Small intestine (tissue), 7 donors: ENCODE measurements at regions not wholly inside any gene's neighbourhood (a gene's known extent, or its start where the extent isn't known, plus 50 kb on each side); places are given as distances from the start of the nearest gene placed in this dataset.

Source experiments
- DNase-seq, 2 donors: peaks; one replicate each; pipeline versions ENCODE4 v3.0.0 to v3.0.0-alpha.2; 2013
- FAIRE-seq: peaks from 2 replicates; lab custom pipeline; 2012; peaks lifted over from hg19 to GRCh38; lab: Jason Lieb, UNC
- H3K27ac ChIP-seq, 3 donors: one replicate each; pipeline ENCODE4 v1.5.1; 2013; ENCODE audit warnings: low read length in 2 of 3, mild to moderate bottlenecking in 2 of 3, control low read depth in 1 of 3, inconsistent platforms in 1 of 3, low read depth in 1 of 3, moderate library complexity in 1 of 3
- H3K27me3 ChIP-seq, 3 donors: one replicate each; pipeline ENCODE4 v1.6.1; 2013; ENCODE audit warnings: low read length in 3 of 3, inconsistent platforms in 1 of 3; ENCODE audit not compliant: control insufficient read depth in 3 of 3, insufficient read depth in 3 of 3
- H3K36me3 ChIP-seq, 3 donors: one replicate each; pipeline ENCODE4 v1.6.1; 2013; ENCODE audit warnings: low read length in 3 of 3, inconsistent platforms in 1 of 3, low read depth in 1 of 3, mild to moderate bottlenecking in 1 of 3, moderate library complexity in 1 of 3; ENCODE audit not compliant: control insufficient read depth in 3 of 3, insufficient read depth in 2 of 3
- H3K4me1 ChIP-seq, 3 donors: one replicate each; pipeline ENCODE4 v1.6.1; 2013; ENCODE audit warnings: low read length in 2 of 3, inconsistent platforms in 1 of 3, low read depth in 1 of 3, mild to moderate bottlenecking in 1 of 3, moderate library complexity in 1 of 3; ENCODE audit not compliant: control insufficient read depth in 3 of 3, insufficient read depth in 2 of 3
- H3K4me3 ChIP-seq, 3 donors: one replicate each; pipeline ENCODE4 v1.5.1; 2013; ENCODE audit warnings: low read length in 3 of 3, control low read depth in 1 of 3, inconsistent platforms in 1 of 3, low read depth in 1 of 3, mild to moderate bottlenecking in 1 of 3, moderate library complexity in 1 of 3
- H3K9me3 ChIP-seq, 2 donors: one replicate each; pipeline ENCODE4 v1.6.1; 2013; ENCODE audit warnings: low read depth in 1 of 2, low read length in 1 of 2; ENCODE audit not compliant: control insufficient read depth in 2 of 2, insufficient read depth in 1 of 2
- WGBS, 3 donors: extraction: QIAGEN DNeasy Blood & Tissue Kit; methylation state at CpG; one replicate each; pipeline ENCODE4 v1.1.7; 2013; 5-methylcytosine and 5-hydroxymethylcytosine counted together
- donor health status: healthy with polysubstance abuse.
- donor health status: control.
- donor health status: control.
- donor health status: Bipolar disorder and iron deficiency.
- donor health status: healthy.

- Histone ChIP-seq H3K4me3 (no peak overlapping the region), H3K27ac (peak overlapping the region; percentile 5 to 43 (median 12)), H3K36me3 (no peaks in the 10 kb centered on the region), H3K4me1 (peaks cover 0 to 9% (median 0%) of the 10 kb centered on the region in 3 donors), H3K27me3 (no peaks in the 10 kb centered on the region), H3K9me3 (peaks cover 0 to 3% of the 10 kb centered on the region in 2 donors)
- DNase-seq (no peak), FAIRE-seq (no peak)
- 69 to 87% (median 73%) methylated on average over 12 of the region's 12 CpGs for WGBS, 3 donors
Observed at GRCh38 chr3:194256040-194256945, 94.8 kb downstream of the CPN2 start.

DNA sequence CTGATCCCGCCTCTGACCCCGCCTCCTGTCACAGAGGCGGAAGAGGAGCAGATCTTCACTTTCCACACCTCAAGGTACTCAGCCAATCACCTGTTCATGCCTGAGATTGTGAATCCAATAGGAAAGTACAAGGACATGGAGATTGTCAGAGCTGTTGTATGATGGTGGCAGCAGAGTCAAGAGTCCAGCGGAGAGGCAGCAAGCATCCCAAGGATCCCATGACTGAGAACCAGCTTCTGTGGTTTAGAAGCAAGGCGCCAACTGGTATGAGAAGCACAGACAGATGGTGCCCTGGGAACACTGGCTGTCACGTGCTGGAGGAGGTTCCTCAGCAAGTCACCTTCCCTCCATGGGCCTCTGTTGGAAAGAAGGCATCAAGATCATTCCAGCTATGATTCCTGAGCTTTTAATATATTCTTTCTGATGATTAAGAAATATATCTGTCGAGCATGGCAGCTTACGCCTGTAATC is 93.9 kb downstream of the CPN2 start:
- Histone ChIP-seq H3K36me3 (no peaks in the 10 kb centered on the region), H3K9me3 (peaks cover 0 to 3% of the 10 kb centered on the region in 2 donors), H3K27ac (no peak overlapping the region), H3K27me3 (no peaks in the 10 kb centered on the region), H3K4me3 (no peak overlapping the region), H3K4me1 (peaks cover 0 to 9% (median 0%) of the 10 kb centered on the region in 3 donors)
- DNase-seq, result no peak
- no peak for FAIRE-seq
- 90 to 94% (median 92%) methylated on average over 8 of the region's 8 CpGs for WGBS, 3 donors

GRCh38 chr3:194257916-194258668 is 93.0 kb downstream of the CPN2 start:
- H3K36me3 ChIP-seq, result no peaks in the 10 kb centered on the region
- WGBS, 3 donors, result 77 to 81% (median 79%) methylated on average over 1 of the region's 1 CpG

DNA sequence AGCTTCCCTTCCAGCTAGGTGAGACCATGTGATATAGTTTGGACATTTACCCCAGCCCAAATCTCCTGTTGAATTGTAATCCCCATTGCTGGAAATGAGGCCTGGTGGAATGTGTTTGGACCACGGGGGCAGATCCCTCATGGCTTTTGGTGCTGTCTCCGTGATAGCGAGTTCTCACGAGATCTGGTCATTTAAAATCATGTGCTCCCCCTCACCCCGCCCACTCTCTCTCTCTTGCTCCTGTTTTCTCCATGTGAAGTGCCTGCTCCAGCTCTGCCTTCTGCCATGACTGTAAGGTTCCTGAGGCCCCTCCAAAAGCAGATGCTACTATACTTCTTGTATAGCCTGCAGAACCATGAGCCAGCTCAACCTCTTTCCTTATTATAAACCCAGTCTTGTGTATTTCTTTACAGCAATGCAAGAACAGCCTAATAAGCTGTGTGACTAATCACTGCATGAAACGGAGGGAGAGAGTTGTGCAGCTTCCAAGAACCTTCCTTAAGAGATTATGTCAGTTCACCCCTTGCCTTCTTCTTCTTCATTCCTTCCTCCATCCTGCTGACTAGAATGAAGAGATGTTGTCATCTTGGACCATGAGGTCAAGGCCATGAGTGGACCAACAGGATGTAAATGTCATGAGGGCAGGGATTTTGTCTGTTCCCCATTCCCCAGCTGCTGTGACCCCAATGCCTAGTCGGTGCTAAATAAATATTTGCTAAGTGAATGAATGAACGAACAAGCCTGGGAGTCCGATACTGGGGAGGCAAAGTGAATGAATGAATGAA is 91.0 kb downstream of the CPN2 start:
- H3K27ac ChIP-seq, result no peak overlapping the region

More at GRCh38 chr3:194257916-194258668, 93.0 kb downstream of the CPN2 start:
- no peaks in the 10 kb centered on the region for H3K27me3 ChIP-seq
- H3K4me1 ChIP-seq, result peaks cover 0 to 9% (median 0%) of the 10 kb centered on the region in 3 donors
- peaks cover 0 to 3% of the 10 kb centered on the region in 2 donors for H3K9me3 ChIP-seq
- H3K27ac ChIP-seq, result no peak overlapping the region
- no peak overlapping the region for H3K4me3 ChIP-seq
- no peak for DNase-seq
- FAIRE-seq, result no peak

DNA sequence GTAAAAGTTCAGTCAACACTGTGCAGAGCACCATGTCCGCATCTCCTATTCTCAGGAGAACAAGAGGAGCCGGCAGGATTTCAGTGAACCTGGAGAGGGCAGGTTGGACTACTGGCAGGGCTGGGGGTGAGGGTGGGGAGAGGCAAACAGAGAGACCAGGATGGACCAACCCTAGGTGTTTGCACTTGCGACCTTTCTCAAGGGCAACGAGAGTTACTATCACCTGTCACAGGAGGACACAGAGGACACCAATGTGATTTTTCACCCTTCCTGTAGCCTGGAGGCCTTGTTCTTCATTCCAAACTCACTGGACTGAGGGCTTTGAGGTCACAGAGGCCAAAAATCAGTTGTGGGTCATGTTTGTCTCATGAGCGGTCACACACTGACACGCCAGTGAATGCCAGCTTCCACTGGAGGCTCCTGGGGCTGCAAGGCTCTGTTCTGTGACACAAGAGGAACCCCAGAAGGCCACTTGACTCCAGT is 89.5 kb downstream of the CPN2 start:
- FAIRE-seq, result no peak

More for the DNA sequence above, 91.0 kb downstream of the CPN2 start:
- peaks cover 0 to 3% of the 10 kb centered on the region in 2 donors for H3K9me3 ChIP-seq
- H3K27me3 ChIP-seq, result no peaks in the 10 kb centered on the region
- H3K4me3 ChIP-seq, result no peak overlapping the region
- peaks cover 0 to 8% (median 0%) of the 10 kb centered on the region in 3 donors for H3K4me1 ChIP-seq
- DNase-seq (no peak), FAIRE-seq (no peak)
- no peaks in the 10 kb centered on the region for H3K36me3 ChIP-seq
- 74 to 81% (median 78%) methylated on average over 9 of the region's 9 CpGs for WGBS, 3 donors

GRCh38 chr3:194262176-194262924 is 88.8 kb downstream of the CPN2 start:
- no peaks in the 10 kb centered on the region for H3K27me3 ChIP-seq
- WGBS, 3 donors, result 78 to 87% (median 83%) methylated on average over 10 of the region's 10 CpGs
- H3K27ac ChIP-seq, result no peak overlapping the region
- H3K4me3 ChIP-seq, result no peak overlapping the region
- H3K36me3 ChIP-seq, result no peaks in the 10 kb centered on the region
- H3K4me1 ChIP-seq, result peaks cover 0 to 10% (median 0%) of the 10 kb centered on the region in 3 donors
- peaks cover 0 to 3% of the 10 kb centered on the region in 2 donors for H3K9me3 ChIP-seq
- no peak for DNase-seq
- no peak for FAIRE-seq

More for the DNA sequence above, 89.5 kb downstream of the CPN2 start:
- peaks cover 0 to 10% (median 0%) of the 10 kb centered on the region in 3 donors for H3K4me1 ChIP-seq
- H3K27me3 ChIP-seq, result no peaks in the 10 kb centered on the region
- no peaks in the 10 kb centered on the region for H3K36me3 ChIP-seq
- 82 to 92% (median 87%) methylated on average over 6 of the region's 6 CpGs for WGBS, 3 donors
- H3K27ac ChIP-seq, result no peak overlapping the region
- H3K9me3 ChIP-seq, result peaks cover 0 to 3% of the 10 kb centered on the region in 2 donors
- no peak for DNase-seq
- H3K4me3 ChIP-seq, result no peak overlapping the region

- Histone ChIP-seq H3K27ac (no peak overlapping the region), H3K9me3 (peaks cover 0 to 2% of the 10 kb centered on the region in 2 donors), H3K27me3 (no peaks in the 10 kb centered on the region), H3K4me3 (no peak overlapping the region), H3K4me1 (peaks cover 0 to 10% (median 0%) of the 10 kb centered on the region in 3 donors), H3K36me3 (no peaks in the 10 kb centered on the region)
- FAIRE-seq (no peak), DNase-seq (no peak)
- WGBS, 3 donors, result 95 to 96% (median 96%) methylated on average over 5 of the region's 5 CpGs
Observed at GRCh38 chr3:194262925-194263305, 88.2 kb downstream of the CPN2 start.
